ENCODE measurements at regions not wholly inside any gene's neighbourhood (a gene's known extent, or its start where the extent isn't known, plus 50 kb on each side); places are given as distances from the start of the nearest gene placed in this dataset.

DNA sequence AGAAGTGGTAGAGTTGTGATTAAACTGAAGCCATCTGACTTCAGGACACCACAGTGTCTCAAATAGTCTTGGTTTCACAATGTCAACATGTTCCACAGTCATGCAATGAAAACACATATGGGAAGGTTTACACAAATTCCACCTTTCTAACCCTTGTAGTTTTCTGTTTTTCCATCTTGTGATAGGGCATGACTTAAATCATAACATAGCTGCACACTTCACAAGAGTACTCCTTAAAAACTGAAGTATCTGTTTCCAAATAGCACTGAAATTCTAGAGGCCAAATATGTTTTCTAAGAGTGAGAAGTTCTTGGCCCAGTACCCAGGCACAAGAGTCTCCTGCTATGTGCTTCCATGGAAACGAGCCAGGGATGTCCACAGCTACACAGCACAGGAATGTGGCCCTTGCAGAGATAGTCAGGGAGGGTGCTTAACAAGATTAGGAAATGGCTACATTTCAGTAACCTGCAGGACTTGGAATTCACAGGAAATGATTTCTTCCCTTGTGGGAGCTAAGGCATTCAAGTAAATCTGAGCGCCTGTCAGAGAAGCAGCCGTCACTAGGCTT lies 269.1 kb downstream of the NDFIP2 start:
- DNase-seq, result no peak

DNA sequence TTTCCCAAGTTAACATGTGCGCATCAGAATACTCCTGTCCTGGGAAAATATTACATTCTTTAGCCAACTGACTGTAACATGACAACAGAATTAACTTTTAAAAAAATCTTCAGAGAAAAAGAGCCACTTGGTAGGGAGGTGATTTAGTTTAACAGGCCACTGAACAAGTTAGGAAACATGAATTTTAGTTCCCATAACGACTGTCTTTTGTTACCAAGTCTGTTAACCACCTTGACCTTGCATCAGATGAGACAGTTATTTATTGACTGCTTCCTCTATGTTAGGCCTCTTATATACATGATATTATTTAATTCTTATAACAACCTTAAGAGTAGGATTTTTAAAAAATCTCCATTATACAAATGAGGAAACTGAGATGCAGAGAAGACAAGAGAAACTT lies 268.6 kb downstream of the NDFIP2 start:
- no peak for DNase-seq

DNA sequence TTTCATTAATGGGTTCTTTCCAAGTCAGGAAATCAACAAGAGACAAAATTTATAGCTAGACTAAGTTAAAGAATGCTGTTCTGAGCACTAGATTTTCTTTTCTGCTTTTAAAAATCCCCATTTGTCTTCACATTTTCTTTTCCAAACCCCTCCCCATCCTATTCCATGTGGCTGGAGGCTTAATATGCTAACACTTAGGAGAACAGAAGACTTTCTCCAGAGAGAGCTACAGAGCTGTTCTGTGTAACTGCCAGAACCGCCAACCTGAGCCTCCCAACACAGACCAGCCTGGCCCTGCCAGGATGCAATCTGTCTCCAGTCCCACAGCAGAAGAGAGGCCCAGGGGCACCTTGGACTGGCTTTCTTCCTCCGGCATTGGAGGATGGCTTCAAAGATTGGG lies 264.1 kb downstream of the NDFIP2 start:
- DNase-seq, result no peak

DNA sequence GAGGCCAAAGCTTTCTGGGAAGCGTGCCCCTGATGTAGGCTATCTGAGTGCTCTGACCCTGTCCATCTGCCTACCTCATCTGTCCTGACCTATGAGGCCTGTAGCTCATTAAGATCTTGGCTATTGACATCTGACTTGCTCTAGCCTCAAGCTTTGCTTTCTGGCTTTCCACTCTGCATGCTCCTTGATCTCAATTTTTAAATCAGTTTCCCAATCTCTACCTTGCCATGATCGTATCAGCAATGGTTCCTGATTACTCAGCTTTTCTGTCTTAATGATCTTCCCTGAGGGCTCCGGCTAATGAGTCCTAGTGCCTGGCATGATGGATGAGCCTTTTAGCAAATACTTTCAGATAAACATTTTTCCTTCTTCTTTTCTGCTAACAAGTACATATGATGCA lies 262.0 kb downstream of the NDFIP2 start:
- no peak for DNase-seq

DNA sequence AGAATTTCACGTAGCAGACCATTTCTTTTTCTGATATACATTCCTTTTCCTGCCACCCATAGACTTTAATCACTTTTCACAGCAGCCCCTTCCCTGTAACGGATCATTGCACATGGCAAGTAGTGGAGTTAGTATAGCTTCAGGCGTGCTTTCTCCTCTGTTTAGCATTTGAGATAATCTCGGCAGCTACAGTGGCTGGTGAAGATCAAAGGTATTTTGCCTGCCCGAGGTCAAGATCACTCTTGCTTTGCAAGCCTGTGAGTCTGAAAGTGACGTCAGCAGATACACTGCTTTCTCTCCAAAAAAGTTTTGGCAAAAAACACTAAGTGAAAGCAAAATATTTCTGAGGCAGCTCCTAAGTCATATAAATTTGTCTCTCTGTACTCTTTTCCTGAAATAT lies 260.0 kb downstream of the NDFIP2 start:
- no peak for DNase-seq

DNA sequence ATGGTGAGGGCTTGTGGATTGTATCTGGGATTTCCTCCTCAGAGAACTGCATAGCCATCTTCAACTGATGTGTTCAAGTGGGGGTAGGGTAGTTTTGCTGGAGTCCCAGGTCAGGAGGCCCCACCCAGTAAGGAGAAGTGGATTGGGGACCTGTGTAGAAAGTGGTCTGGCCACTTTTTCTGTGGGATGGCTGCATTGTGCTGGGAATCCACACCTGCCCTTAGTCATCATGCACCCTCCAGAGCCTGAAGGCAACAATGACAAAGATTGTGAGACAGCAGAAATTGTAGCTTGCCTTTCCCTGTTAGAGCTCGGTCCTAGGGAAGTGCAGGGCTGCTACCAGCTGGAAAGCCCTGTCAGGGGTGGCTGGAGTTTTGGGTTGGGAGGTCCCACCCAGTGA lies 255.4 kb downstream of the NDFIP2 start:
- DNase-seq, result no peak

DNA sequence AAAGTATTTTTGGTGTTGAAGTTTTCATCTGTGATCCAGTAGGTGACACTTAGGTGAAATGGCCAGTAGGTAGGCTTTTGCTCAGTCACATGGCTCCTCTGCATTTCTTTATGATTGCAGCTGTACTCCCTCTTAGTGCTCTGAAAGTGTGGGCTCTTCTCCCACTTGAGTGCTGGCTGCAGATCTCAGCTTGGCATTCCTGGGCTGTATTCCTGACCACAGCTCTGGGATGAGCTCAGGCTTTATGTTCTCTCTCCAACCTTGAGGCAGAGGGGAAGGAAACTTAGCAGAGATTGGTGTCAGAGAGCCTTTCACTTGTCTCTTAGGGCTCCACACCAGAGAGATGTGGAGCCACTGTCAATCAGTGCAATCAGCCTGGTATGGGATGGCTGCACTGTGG lies 254.3 kb downstream of the NDFIP2 start:
- no peak for DNase-seq

DNA sequence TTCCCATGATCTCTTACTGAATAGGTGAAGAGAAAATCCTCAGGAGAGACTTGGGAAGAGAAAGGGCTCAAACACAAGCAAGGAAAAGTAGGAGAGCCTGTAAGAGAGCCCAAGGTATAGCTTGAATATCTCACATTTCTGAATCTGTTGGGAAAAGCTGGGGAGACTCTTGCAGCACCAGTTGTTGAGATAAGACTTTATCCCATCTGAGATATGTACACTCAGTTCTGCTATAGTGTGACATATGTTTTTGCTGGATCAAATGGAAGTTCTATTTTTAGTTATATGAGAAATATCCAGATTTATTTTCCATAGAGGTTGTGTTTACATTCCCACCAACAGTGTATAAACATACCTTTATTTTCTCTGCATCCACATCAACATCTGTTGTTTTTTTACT lies 246.1 kb downstream of the NDFIP2 start:
- DNase-seq, result no peak

DNA sequence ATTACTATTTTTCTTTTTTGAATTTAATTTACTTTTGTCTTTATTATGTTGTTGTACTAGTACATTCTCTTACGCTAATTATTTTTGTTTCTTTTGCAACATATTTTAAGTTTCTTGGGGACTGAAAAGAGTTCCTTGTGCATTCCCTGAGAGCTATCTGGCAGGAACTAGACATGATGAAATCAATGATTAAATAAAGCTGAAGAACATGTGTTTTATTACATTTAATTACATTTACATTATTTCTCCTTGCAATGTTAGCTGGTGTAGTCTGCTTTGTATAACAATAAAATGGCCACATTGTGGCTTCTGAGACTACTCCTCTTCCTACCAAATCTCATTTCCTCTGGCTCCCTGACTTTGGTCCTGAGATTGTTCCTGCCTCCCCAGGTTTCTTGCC lies 244.9 kb downstream of the NDFIP2 start:
- DNase-seq, result no peak

DNA sequence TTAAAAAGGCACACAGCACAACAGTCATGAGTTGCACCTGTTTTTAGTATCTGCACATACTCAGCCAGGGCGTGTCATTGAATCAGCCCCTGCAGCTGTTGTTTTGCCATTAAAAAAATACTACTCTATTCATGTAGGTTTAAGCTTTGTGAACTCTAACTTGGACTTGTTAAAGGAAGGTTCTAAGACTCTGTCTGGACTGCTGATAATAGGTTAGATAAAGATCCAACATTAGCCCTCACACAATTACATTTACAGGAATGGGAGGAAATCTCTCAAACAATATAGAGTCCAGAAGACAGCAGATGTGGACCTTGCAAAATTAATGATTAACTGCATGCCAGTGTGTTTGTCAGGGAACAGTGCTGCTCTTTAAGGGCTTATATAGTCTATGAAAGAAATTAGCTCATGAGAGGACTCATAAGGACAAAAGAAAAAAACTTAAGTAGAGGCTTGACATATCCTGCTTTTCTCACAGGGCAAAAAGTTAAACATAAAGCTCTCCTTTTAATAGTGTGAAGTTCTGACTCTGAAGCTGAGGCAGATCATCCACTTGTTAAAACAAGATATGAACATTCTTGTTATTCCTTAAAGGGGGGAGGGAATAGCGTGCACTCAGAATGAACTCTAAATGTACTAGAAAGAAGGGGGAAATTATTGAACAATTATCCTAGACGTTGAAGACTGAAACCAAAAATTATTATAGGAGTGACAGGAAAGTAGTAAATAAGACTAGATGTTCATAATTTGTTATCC lies 243.6 kb downstream of the NDFIP2 start:
- no peak for DNase-seq

DNA sequence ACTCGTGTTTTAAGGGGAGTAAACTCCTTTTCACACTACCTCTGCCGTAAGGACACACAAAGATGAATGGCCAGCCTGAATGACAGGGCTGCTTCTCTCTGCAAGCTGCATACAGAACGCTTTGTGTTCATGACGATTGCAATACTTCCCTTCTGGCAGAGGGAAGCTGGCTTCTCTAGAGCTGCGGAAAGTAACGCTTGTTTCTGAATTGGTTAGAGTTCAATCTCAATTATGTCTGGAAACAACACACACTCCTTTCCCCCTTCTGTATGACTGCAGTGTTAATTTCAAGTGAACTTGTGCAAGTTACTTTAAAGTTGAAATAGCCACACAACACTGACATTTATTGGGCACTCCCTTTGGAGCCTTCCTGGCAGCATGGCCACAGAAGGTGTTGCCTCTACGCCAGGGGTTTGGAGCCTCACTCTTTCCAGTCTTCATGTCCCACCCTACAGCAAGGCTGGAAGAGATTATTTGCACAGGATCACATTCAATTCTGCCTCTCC lies 242.6 kb downstream of the NDFIP2 start:
- DNase-seq, result no peak

DNA sequence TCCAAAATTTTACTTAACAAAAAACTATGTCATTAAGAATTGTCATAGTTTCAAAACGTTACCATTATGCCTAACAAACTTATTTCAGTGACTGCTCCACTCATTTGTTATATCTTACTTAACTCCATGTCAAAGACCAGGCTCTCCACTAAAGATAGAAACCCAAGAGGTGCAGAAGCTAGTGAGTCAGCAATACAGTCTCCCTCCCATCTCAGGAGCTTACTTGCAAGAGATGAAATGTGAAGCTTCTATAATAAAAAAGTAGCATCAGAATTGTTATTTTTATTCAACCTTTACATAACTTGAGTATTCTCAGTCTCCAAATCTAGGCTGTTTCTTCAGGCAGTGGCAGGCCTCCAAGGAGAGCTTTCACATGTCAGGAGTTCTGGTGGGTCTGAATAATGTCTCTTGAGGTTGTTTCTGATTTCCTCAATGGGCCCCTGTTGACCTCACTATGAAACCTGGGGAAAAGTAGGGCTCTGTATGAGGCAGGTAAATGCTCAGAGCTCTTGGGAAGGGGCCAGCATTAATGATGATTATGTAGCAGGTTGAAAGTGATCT lies 242.0 kb downstream of the NDFIP2 start:
- DNase-seq, result no peak

DNA sequence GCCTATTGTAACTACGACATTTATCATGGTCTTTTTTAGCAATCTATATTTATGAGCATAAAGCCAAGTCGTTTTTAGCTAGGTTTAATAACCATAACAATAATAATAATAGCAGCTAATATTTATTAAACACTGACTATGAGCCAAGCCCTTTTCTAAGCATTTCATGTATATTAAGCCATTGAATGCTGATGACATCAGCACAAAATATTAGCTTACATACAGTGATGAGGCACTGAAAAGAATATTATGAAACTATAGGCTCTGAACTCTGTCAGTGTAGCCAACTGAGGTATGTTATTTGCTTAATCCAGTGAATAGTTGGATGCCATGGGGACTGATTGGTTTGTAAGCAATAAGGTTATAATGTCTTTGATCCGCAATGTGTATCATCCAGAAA lies 235.2 kb downstream of the NDFIP2 start:
- DNase-seq, result peak in 1 of 2 experiments; percentile 18

DNA sequence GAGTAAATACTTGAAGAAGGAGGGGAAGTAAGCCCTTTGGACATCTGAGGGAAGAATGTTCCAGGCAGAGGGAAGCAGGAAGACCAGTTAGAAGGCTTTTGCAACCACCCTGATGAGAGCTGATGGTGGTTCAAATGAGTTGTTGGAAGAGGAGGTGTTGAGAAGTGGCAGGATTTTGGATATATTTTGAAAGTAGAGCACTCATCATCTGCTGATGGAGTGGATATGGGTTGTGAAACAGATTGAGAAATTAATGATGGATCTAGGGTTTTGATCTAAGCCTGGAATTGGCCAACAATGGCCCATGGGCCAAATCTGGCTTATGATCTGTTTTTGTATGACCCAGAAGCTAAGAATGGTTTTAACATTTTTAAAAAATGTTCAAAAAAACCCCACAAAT lies 230.7 kb downstream of the NDFIP2 start:
- no peak for DNase-seq

DNA sequence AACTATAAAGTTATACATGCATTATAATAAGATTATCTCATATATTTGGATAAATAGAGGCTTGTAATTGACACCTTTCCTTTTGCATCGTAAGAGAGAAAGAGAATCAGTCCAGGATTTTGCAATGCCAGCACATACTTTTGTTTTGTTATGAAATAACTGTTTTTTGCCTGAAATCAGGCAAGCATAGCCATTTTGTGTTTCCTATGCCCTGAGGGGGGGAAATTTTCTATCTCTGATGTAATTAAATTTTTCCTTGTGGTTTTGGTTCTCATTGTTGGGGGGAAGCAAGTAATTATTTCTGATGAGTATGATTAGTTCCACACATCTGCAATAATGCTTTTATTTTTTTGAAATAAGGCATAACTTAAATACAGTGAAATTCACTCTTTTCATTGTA lies 229.4 kb downstream of the NDFIP2 start:
- no peak for DNase-seq

DNA sequence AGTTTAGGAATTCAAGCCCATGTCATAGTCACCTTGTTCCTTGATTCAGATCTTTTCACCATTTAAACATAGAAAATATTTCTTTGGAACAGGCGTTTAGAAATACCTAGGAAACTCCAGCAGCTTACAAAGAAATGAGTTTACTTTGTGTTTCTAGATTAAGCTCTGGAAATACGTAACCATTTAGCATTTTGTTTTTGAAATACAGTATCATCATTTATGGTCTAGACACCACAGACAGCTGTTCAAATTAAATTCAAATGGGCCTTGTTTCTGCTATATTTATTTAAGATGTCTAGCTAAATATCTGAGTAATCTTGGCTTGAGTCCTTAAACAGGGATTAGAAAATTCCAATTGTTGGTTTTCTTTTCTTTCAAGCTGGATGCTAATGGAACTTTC lies 228.5 kb downstream of the NDFIP2 start:
- no peak for DNase-seq

DNA sequence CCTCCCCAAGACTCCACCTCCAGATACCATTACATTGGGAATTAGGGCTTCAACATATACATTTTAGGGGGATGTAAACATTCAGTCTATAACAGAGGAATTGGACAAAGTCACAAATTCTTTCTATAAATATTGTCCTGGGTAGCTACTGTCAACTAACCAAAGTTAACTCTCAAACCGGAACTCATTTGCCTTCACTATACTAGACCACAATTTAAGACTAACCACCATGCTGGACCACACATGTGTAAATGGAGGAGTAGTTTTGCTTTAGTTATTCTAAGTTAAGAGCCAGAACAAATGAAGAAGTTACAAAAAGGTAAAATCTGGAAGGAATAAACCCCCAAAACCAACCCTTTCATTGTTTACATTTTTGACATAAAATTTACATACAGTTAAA lies 222.8 kb downstream of the NDFIP2 start:
- no peak for DNase-seq

DNA sequence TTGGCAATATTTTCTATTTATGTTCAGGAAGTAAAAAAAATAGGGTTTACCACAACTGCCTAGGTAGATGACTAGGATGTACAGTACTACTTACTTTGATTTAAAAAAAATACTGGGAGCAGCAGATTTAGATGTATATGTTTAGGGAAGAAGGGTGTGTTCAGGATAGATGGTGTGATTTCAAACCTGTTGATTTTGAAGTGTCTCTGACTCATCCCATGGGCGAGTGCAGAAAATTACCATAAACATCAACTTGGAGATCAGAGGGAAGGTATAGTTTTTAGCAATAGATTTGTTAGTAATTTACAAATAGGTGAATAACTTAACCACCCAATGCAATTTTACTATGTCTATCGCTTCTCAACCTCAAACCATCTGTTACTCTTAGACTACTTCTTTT lies 214.8 kb downstream of the NDFIP2 start:
- no peak for DNase-seq

DNA sequence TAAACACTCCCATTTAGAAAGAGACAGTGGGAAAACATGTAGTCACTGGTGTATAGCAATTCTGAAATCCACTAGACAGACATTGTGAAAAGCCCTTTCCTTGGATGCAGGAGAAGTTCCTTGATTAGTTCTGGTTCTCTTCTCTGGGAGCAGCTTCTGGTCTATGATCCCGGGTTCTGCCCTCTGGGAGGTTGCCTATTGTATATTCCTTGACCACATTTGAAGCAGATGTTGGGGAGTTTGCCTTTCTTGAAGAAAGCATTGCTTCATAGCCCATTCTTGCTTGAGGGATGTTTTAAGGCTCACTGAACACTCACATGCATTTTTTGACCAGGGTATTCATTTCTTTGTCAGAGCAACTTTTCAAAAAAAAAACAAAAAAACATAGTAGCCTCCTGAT lies 211.9 kb downstream of the NDFIP2 start:
- DNase-seq, result no peak

DNA sequence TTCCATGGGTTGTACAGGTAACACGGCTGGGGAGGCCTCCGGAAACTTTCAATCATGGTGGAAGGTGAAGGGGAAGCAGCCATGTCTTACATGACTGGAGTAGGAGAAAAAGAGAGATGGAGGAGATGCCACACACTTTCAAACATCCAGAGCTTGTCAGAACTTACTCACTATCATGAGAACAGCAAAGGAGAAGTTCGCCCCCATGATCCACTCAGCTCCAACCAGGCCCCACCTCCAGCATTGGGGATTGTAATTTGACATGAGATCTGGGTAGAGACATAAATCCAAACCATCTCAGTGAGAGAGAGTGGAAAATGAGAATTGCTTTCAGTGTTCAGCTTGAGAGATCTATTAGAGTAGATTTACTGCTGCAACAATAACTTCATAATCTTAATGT lies 210.9 kb downstream of the NDFIP2 start:
- DNase-seq, result no peak

DNA sequence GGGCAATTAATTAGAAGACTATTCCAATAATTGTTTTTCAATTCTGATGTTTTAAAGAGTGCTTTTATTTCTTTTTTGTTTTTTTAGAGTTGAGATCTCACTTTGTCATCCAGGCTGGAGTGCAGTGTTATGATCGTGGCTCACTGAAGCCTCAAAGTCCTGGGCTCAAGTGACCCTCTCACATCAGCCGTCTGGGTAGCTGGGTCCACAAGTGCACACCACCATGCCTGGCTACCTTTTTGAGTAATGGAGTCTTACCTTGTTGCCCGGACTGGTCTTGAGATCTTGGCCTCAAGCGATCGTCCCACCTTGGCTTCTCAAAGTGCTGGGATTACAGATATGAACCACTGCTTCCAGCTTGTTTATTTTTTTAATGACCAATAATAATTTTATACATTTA lies 207.8 kb downstream of the NDFIP2 start:
- DNase-seq, result no peak

DNA sequence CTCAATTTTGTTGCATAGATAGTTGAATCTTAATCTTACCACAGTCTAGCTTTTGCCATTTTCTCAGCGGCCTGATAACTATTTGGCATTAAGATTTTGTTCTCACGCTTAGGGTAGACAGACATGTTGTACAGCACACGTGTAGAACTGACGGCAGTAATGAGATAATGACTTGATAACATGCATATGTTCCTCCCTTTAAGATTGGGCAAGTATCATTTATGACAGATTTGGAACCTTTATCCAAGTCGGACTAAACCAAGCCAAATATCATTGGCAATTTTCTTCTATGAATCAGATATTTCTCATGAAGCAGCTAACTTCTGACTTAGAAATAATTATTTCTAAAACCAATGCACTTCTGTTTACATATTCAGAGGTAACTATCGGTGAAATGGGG lies 205.5 kb downstream of the NDFIP2 start:
- no peak for DNase-seq

DNA sequence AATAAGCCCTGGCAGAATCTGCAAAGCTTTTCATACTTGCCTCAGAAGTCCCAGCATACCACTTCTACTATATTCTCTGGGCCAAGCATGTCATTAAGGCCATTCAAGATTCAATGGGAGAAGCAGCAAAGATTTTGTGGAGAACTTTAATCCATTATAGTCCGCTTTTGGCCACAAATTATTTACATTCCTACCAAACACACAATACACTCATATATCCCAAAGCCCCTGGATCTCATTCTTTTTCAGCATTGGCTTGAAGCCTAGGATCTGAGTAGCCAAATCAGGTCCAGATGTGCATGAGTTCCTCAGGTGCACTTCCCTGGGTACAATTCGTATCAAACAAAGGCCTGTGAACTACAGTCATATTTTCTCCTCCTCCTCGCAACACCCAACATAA lies 203.4 kb downstream of the NDFIP2 start:
- no peak for DNase-seq

DNA sequence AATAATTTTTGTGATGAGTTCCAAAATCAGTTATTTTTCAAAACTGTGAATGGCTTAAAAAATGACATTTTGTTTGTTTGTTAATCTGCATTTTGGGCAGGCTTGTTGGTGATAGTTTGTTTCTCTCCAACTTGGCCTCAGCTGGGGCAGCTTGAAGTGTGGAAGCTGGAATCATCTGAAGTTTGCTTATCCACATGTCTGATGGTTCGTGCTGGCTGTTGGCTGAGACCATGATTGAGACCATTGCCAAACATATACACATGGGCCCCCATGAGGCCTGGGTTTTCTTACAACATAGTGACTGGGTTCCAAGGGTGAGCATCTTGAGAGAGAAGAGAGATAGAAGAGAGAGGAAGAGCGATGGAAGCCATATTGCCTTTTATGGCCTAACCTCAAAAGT lies 201.2 kb downstream of the NDFIP2 start:
- no peak for DNase-seq

DNA sequence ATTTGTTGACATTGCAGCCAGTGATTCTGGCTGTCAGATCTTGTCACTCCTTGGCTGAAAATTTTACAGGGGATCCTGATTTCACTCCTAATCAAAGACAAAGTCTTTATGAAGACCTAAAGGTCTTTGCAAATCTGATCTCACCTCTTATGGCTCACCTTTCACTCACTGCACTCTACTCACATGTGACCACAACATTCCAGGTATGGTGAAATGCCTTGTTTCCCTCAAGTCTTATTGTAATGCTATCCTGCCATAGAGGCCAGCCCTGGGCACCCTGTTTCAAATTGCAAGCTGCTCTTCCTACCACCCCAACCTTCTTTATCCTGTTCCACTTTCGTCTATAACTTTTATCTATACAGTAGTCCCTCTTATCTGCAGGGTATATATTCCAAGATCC lies 200.1 kb downstream of the NDFIP2 start:
- no peak for DNase-seq
